ENCODE measurements at regions not wholly inside any gene's neighbourhood (a gene's known extent, or its start where the extent isn't known, plus 50 kb on each side); places are given as distances from the start of the nearest gene placed in this dataset.

DNA sequence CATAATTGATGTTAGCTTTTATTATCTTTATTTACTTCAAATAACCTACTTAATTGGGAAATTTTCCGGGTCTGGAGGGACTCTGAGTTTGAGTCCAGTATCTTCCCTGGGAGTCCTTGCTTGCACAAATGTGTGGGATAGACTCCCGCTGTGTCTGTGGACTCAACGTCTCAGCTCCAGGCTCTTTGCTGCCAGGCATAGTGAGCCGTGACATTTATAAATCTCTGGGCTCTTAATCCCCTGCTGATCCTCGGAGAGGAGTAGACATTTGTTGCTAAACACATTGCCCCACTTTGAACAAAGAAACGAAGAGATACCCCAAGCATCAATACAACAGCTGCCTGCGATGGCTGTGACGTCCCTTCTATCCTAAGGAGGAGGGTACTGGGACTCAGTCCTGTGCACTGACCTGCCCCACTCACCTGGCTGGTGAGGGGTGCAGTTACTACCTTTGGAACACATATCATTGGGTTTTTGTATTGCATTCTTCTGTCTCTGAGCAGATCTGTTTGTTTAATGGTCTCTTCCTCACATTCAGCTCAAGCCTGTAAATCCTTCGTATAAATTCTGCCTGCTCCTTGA lies 316.9 kb downstream of the HAPSTR1 start:
- TF ChIP-seq, protein P1, sequence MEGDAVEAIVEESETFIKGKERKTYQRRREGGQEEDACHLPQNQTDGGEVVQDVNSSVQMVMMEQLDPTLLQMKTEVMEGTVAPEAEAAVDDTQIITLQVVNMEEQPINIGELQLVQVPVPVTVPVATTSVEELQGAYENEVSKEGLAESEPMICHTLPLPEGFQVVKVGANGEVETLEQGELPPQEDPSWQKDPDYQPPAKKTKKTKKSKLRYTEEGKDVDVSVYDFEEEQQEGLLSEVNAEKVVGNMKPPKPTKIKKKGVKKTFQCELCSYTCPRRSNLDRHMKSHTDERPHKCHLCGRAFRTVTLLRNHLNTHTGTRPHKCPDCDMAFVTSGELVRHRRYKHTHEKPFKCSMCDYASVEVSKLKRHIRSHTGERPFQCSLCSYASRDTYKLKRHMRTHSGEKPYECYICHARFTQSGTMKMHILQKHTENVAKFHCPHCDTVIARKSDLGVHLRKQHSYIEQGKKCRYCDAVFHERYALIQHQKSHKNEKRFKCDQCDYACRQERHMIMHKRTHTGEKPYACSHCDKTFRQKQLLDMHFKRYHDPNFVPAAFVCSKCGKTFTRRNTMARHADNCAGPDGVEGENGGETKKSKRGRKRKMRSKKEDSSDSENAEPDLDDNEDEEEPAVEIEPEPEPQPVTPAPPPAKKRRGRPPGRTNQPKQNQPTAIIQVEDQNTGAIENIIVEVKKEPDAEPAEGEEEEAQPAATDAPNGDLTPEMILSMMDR (tag by site-specific recombination; IDR thresholded peaks at IDR 0.05), result no peak
- TF ChIP-seq ZNF350 (tag by site-specific recombination; IDR thresholded peaks at IDR 0.05) (no peak), TRIM28 (IDR thresholded peaks at IDR 0.05; ENCODE audit: borderline replicate concordance, low read length) (no peak), ZNF624 (tag by site-specific recombination; IDR thresholded peaks at IDR 0.05) (no peak), ZBTB8A (tag by site-specific recombination; IDR thresholded peaks at IDR 0.05) (no peak), ZNF366 (tag by site-specific recombination; conservative IDR thresholded peaks at IDR 0.05) (no peak), ZNF24 (tag by site-specific recombination; IDR thresholded peaks at IDR 0.05) (no peak), SCRT1 (tag by site-specific recombination; IDR thresholded peaks at IDR 0.05; ENCODE audit: borderline replicate concordance) (no peak)
- TF ChIP-seq, protein P2, sequence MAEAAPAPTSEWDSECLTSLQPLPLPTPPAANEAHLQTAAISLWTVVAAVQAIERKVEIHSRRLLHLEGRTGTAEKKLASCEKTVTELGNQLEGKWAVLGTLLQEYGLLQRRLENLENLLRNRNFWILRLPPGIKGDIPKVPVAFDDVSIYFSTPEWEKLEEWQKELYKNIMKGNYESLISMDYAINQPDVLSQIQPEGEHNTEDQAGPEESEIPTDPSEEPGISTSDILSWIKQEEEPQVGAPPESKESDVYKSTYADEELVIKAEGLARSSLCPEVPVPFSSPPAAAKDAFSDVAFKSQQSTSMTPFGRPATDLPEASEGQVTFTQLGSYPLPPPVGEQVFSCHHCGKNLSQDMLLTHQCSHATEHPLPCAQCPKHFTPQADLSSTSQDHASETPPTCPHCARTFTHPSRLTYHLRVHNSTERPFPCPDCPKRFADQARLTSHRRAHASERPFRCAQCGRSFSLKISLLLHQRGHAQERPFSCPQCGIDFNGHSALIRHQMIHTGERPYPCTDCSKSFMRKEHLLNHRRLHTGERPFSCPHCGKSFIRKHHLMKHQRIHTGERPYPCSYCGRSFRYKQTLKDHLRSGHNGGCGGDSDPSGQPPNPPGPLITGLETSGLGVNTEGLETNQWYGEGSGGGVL (tag by site-specific recombination; IDR thresholded peaks at IDR 0.05), result no peak
